ENCODE measurements at regions not wholly inside any gene's neighbourhood (a gene's known extent, or its start where the extent isn't known, plus 50 kb on each side); places are given as distances from the start of the nearest gene placed in this dataset.

GRCh38 chr5:168204165-168204564, 87.3 kb upstream of the WWC1 start:
- no peak for DNase-seq

GRCh38 chr5:168207450-168208029, 83.9 kb upstream of the WWC1 start:
- no peak for DNase-seq

DNA sequence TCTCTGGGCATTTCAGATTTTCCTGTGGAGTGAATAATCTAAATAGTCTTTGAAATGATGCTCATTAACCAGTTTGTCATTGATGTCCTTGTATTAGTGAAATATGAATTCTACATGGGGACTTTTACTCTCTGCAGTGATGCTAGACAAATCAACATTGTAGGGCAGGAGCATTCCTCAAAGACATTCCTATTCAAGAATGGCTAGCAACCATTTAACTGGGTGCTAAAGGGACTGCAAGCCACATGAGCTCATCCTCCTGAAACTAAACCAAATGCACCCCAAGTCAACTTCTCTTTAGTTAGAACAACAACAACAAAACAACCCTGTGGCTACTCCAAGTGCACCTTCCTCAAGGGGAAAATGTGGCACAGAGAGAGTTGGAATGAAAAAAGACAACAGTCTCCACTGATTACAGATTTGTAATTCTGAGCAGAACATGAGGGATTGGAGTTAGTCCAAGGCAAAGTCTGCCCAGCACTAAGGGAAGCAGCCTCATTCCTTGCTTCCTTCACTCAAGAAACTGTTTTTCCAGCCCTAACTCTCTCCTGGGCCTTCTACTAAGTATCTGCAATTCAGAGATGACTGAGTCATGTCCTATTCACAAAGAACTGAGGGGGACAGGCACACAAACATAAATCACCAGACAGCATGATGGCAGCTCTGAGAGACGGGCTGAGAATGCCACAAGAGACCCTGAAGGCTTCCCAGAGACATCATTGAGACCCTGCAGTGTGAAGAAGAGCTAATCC, 82.0 kb upstream of the WWC1 start:
- DNase-seq, result no peak

DNA sequence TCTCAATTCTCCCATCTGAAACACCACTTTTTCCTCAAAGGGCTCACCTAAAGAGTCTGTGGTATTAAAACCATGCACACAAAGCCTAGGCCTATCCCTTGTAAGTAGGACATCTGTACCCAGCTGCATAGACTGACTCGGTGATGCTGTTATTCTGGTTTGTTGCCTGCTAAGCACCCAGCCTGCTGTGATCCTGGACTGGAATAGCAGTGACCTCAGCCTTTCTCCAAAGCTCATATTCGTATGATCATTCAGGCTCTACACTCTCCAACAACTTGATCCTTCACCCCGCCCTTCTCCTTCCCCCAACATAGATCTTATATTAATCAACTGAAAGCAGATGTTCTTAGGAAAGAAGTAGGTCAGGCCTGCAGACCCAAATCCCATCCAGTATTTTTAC, 81.4 kb upstream of the WWC1 start:
- DNase-seq, result no peak

GRCh38 chr5:168211245-168211644, 80.2 kb upstream of the WWC1 start:
- DNase-seq, result no peak

GRCh38 chr5:168211936-168212335, 79.5 kb upstream of the WWC1 start:
- DNase-seq, result no peak

GRCh38 chr5:168214071-168214470, 77.4 kb upstream of the WWC1 start:
- DNase-seq, result no peak

DNA sequence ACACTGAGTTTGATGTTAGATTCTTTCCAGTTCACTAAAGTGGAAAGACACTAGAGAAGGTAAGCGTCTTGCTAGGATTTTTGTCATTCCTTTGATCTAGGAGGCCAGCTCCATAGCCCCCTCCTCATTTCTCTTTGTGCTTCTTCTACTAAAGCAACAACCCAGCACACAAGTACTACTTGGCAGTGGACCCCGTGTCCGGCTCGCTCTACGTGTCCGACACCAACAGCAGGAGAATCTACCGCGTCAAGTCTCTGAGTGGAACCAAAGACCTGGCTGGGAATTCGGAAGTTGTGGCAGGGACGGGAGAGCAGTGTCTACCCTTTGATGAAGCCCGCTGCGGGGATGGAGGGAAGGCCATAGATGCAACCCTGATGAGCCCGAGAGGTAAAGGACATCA, 76.6 kb upstream of the WWC1 start:
- DNase-seq, result no peak

- DNase-seq, result no peak
Observed at GRCh38 chr5:168215646-168216045, 75.8 kb upstream of the WWC1 start.

DNA sequence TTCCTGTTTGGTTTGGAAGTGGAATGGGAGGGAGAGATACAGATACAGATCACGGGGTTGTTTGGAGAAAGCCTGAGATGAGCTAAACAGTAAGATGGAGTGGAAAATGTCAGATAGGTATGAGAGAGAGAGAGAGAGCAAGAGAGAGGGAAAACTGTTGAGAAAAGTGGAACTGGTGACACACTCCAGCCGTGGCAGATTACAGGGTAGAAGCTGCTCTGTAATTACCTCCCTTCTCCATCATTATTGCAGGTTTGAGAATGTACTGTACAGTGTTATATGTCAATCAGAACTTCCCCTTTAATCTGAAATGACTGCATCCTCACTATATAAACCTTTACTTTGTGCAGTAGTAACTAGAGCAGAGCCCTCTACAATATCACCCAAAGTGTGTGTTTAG, 74.5 kb upstream of the WWC1 start:
- no peak for DNase-seq

- no peak for DNase-seq
Observed at GRCh38 chr5:168217497-168217896, 73.9 kb upstream of the WWC1 start.

DNA sequence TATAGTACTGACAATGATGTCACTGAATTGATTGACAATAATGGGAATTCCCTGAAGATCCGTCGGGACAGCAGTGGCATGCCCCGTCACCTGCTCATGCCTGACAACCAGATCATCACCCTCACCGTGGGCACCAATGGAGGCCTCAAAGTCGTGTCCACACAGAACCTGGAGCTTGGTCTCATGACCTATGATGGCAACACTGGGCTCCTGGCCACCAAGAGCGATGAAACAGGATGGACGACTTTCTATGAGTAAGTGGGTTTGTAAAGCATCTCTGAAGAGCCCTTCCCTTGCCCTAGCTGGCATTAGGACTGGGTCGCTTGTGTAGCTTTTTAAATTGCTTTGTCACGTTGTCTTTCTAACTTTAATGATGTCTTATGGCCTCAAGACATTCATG, 72.7 kb upstream of the WWC1 start:
- no peak for DNase-seq

- DNase-seq, result no peak
Observed at GRCh38 chr5:168219515-168220410, 71.7 kb upstream of the WWC1 start.

GRCh38 chr5:168224085-168224484, 67.4 kb upstream of the WWC1 start:
- DNase-seq, result no peak

GRCh38 chr5:168226012-168226411, 65.4 kb upstream of the WWC1 start:
- DNase-seq, result no peak

DNA sequence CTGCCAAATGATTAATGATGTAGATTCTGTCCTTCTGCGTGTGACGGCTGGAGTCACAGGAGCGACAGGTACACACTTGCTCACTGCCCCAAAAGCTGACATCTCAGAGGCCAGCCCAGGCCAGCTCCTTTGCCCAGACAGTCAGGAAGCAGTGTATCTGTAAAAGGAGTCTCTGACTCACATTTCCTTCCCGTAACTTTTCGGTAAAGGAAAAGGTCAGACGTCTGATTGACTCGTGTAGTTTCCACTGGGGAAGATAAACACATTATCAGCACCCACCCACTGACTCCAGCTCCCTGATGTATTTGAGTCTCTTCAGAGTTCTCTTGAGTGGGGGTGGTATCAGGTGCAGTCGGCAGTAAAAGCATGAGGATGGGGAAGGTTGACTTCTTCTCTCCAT, 64.4 kb upstream of the WWC1 start:
- no peak for DNase-seq

DNA sequence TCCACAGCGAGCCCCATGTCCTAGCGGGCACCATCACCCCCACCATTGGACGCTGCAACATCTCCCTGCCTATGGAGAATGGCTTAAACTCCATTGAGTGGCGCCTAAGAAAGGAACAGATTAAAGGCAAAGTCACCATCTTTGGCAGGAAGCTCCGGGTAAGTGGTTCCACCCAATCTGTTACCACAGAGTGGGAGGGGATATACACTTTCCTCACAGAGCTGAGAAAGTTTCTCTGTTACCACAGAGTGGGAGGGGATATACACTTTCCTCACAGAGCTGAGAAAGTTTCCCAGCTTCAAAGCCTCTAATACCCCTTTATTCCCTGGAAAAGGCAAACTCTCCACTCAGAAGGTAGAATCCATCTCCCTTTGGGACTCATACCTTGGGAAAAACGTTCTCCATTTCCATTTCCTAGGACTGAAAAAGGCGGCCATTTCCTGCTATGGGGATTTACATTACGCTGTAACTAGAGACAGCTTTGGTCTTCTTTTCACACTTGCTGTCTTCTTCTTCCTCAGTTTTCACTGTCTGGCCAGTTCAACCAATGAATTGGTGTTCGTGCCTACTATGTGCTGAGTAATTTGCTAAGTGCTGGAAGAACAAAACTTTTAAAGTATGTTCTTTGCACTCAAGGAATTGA, 63.4 kb upstream of the WWC1 start:
- DNase-seq, result no peak

DNA sequence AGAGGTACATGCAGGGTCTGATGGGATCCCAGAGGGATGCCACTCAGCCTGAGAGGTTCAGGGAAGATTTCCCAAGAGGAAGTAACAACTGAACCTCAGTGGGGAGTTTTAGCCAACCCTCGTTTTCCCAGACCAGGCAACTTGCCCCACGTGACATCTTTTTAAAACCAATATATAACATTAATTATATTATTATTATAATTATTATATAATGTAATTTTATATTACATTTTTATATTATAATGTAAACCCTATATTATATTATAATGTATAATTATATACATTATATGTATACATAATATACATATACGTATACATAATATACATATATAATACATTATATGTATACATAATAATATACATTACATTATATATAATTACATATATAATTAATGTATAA, 62.8 kb upstream of the WWC1 start:
- DNase-seq, result no peak

GRCh38 chr5:168234133-168234532, 57.3 kb upstream of the WWC1 start:
- DNase-seq, result no peak

DNA sequence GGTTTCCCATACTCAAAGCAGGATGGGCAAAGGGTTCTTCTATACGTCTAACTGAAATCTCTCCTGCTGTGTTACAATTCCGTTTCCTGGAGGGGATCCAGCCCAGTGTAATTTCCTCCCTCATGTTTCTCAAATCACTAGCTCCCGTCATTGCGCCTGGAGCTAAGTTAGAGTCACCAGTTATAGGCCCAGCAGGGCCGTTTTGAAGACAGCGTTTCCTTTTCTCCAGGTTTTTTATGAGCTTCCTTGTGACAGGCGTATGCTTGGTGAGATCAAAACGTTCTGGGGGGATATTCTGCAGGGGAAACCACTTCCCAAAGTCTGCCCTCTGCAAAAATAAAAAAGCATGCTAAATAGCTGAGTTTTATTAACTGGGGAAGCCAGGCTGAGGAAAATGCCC, 53.0 kb upstream of the WWC1 start:
- no peak for DNase-seq

GRCh38 chr5:168239325-168239724, 52.1 kb upstream of the WWC1 start:
- DNase-seq, result no peak

Measured in activated CD4-positive, alpha-beta T cell treated with anti-CD3 and anti-CD28 coated beads for 1 hour (primary cell).